Mammary epithelial cell (primary cell): ENCODE measurements at regions not wholly inside any gene's neighbourhood (a gene's known extent, or its start where the extent isn't known, plus 50 kb on each side); places are given as distances from the start of the nearest gene placed in this dataset.

ENCODE experiments used
- CTCF ChIP-seq, 2 donors: IDR thresholded peaks in 1 of 2; conservative IDR thresholded peaks in 1 of 2; 2 replicates each; pipeline ENCODE4 v1.5.1; 2011 to 2012; ENCODE audit warnings: inconsistent platforms in 2 of 2, low read length in 2 of 2, mild to moderate bottlenecking in 2 of 2, control low read depth in 1 of 2, low read depth in 1 of 2; ENCODE audit not compliant: insufficient read depth in 1 of 2; ENCODE audit errors: extremely low read depth in 1 of 2
- EZH2 ChIP-seq: IDR thresholded peaks from 2 replicates; pipeline ENCODE4 v1.6.1; 2012; ENCODE audit warnings: low read length, inconsistent platforms, borderline replicate concordance

DNA sequence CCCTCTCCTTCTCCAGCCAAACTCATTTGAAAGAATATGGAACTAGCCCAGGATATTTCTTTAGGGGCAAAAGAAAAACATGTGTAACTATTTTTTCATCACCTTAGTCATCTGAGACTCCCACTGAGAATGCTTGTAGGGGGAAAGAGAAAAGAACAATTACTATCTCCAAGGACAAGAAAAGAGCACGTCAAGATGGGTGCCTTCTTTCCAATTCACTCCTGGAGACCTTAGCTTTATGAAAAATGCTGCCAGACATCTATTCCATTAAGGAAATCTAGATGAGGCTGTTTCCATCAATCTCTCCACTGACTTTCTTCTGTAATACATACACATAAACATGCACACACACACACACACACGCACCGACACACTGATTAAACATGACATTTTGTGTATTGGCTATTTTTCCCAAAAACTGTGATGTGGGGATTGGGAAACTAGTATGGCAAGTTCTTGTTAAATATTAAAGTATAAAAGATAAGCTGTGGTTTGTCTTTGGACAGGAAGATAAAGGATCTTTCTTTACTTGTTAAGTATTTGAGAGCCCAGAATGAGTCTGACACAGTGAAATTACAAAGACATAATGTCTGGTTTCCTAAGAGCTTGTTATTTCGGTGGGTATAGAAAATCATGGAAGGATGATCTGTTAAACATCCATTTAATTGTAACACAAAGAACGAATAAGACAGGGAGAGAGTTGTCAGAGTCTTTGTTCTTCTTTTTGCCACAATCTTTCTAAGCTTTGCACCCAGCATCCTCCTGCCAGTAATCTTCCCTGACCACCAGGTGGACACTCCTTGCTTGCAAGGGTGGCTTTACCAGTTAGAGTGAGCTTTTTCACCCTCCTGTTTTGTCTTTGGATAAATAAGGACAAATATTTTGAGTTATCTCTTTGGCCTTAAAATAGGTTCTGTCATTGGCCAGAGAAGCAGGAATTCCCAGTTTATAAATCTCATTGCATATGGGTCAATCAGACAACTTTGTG is 177.3 kb upstream of the TMEM72 start:
- TF ChIP-seq CTCF (conservative IDR thresholded peaks at IDR 0.05 in 1 of 2, IDR thresholded peaks at IDR 0.05 in 1 of 2; ENCODE audit: extremely low read depth in 1 of 2, insufficient read depth in 1 of 2, low read depth in 1 of 2, low read length in 2 of 2) (no peak), EZH2 (no peak)
